ENCODE measurements at regions not wholly inside any gene's neighbourhood (a gene's known extent, or its start where the extent isn't known, plus 50 kb on each side); places are given as distances from the start of the nearest gene placed in this dataset.

DNA sequence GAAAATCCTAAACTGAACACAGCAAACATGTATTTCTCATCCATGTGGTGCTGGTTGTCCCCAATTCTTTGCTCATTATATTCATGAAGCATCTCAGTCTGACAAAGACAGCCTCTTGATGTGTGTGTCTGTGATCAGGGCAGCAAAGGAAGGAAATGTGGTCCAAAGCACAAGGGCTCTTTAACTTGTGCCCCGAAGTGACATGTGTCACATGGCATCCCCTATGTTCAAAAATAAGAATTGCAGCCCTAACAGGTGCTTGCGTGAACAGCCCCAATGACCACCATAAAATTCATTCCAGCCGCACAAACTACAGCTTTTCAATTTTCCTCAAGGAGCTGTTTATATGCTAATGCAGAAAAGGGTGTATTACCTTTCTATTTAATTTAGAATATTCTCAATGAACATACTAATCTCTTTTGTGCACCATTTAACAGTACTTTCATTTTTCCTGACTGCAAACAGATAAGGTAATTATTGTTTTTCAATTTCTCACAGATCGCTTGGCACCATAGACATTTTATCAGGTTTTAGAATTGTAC, 231.9 kb upstream of the CTSO start:
- ChIA-PET CTCF (no interaction called here), POLR2A (no interaction called here)
- no peaks in the 10 kb centered on the region for H3K9me3 Mint-ChIP-seq
- TF ChIP-seq, protein P1, sequence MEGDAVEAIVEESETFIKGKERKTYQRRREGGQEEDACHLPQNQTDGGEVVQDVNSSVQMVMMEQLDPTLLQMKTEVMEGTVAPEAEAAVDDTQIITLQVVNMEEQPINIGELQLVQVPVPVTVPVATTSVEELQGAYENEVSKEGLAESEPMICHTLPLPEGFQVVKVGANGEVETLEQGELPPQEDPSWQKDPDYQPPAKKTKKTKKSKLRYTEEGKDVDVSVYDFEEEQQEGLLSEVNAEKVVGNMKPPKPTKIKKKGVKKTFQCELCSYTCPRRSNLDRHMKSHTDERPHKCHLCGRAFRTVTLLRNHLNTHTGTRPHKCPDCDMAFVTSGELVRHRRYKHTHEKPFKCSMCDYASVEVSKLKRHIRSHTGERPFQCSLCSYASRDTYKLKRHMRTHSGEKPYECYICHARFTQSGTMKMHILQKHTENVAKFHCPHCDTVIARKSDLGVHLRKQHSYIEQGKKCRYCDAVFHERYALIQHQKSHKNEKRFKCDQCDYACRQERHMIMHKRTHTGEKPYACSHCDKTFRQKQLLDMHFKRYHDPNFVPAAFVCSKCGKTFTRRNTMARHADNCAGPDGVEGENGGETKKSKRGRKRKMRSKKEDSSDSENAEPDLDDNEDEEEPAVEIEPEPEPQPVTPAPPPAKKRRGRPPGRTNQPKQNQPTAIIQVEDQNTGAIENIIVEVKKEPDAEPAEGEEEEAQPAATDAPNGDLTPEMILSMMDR (IDR thresholded peaks at IDR 0.05): no peak
- ATAC-seq (ENCODE audit: low read depth) (no peak), DNase-seq (no peak)
- no peaks in the 10 kb centered on the region for H3K27me3 Mint-ChIP-seq
- H3K4me1 Mint-ChIP-seq: no peaks in the 10 kb centered on the region
- no peak overlapping the region for H3K4me3 Mint-ChIP-seq
- no peak overlapping the region for H3K27ac Mint-ChIP-seq
- no peaks in the 10 kb centered on the region for H3K36me3 Mint-ChIP-seq (ENCODE audit: low read depth)
- intact Hi-C loops (cut with micrococcal nuclease): no loop called here

DNA sequence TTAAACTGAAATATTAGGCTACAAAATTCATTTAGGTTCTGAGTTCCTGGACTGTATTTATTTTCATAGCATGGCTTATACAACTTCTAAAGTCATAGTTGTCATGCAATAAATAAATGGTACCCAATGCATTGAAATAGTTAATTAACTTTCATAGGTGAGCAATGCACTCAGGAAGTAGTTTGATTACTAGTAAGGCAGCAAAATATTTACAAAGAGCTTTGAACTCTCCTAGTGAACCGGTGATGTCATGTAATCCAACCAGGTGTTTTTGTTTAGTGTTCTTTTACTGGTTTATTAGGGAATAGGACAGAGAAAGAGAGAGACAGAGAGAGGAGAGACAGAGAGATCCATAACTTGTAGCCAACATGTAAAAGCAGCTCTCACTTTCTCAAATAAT, 228.6 kb upstream of the CTSO start:
- intact Hi-C loops (cut with micrococcal nuclease): no loop called here
- H3K4me1 Mint-ChIP-seq: no peaks in the 10 kb centered on the region
- CTCF ChIA-PET: no interaction called here
- no peaks in the 10 kb centered on the region for H3K36me3 Mint-ChIP-seq (ENCODE audit: low read depth)
- ATAC-seq (ENCODE audit: low read depth): no peak
- no peak overlapping the region for H3K4me3 Mint-ChIP-seq
- POLR2A ChIA-PET: no interaction called here
- no peaks in the 10 kb centered on the region for H3K27me3 Mint-ChIP-seq
- no peaks in the 10 kb centered on the region for H3K9me3 Mint-ChIP-seq
- no peak overlapping the region for H3K27ac Mint-ChIP-seq
- TF ChIP-seq, protein P1 (IDR thresholded peaks at IDR 0.05): no peak
- no peak for DNase-seq

DNA sequence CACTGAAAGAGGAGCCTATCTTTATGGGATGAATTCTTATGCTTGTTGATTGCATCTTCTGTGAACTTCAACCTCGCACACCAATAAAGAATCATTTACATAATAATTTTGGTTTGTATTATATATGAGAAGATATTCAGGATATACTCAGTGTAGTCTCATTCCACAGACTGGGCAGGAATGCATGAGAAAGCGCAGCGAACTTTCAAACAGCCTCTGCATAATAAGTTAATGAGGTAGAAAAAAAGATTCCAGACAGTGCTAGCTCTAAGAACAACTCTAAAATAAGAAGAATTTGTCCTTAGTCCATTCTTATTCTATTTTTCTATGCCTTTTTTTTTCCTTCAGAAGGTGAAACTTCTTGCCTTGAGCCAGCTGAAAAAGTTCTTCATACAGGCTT, 224.3 kb upstream of the CTSO start:
- TF ChIP-seq, protein P1 (IDR thresholded peaks at IDR 0.05): no peak

DNA sequence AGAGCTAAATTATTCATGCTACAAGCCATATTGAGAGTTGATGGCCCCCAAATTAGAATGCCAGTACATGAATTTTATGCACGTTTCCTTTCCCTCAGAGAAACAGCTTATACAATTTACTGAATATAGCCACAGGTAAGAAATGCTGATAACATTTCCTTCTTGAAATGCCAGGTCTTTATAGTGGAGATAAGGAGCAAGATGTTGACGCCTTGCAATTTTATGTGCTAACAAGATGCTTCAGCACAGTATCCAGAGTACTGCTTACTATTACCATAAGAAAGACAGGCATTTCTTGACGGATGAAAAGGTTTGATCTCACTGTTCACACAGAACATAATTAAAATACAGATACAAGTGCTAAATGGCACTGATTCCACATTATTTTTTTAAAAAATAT, 223.2 kb upstream of the CTSO start:
- Mint-ChIP-seq H3K4me3 (no peak overlapping the region), H3K36me3 (ENCODE audit: low read depth) (no peaks in the 10 kb centered on the region), H3K27ac (no peak overlapping the region), H3K9me3 (no peaks in the 10 kb centered on the region), H3K4me1 (no peaks in the 10 kb centered on the region), H3K27me3 (no peaks in the 10 kb centered on the region)
- intact Hi-C loops (cut with micrococcal nuclease): no loop called here
- ChIA-PET POLR2A (no interaction called here), CTCF (no interaction called here)
- TF ChIP-seq, protein P1 (IDR thresholded peaks at IDR 0.05): no peak
- ATAC-seq (ENCODE audit: low read depth): no peak
- no peak for DNase-seq

More for the DNA sequence above, 224.3 kb upstream of the CTSO start:
- Mint-ChIP-seq H3K27me3 (no peaks in the 10 kb centered on the region), H3K36me3 (ENCODE audit: low read depth) (no peaks in the 10 kb centered on the region), H3K27ac (no peak overlapping the region), H3K9me3 (no peaks in the 10 kb centered on the region), H3K4me3 (no peak overlapping the region), H3K4me1 (no peaks in the 10 kb centered on the region)
- ATAC-seq (ENCODE audit: low read depth) (no peak), DNase-seq (no peak)
- intact Hi-C loops (cut with micrococcal nuclease): no loop called here
- POLR2A ChIA-PET: no interaction called here
- CTCF ChIA-PET: no interaction called here

DNA sequence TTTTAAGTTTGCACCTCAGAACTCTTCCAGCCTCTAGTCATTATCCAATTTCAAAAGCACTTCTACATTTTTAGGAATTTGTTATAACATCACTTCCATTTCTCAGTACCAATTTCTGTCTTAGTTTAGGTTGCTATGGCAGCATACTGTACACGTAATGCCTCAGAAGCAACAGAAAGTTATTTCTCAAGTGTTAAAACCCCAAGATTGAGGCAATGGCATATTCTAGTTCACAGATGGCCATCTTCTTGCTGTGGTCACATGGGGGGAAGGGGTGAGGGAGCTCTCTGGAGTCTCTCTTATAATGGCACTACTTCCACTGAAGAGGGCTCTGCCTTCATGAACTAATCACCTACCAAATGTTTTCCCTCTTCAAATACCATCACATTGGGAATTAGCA, 220.3 kb upstream of the CTSO start:
- intact Hi-C loops (cut with micrococcal nuclease): no loop called here

More for the DNA sequence above, 220.3 kb upstream of the CTSO start:
- Mint-ChIP-seq H3K27me3 (no peaks in the 10 kb centered on the region), H3K4me3 (no peak overlapping the region), H3K27ac (no peak overlapping the region), H3K36me3 (ENCODE audit: low read depth) (no peaks in the 10 kb centered on the region), H3K9me3 (no peaks in the 10 kb centered on the region), H3K4me1 (no peaks in the 10 kb centered on the region)
- POLR2A ChIA-PET: no interaction called here
- CTCF ChIA-PET: no interaction called here
- DNase-seq (no peak), ATAC-seq (ENCODE audit: low read depth) (no peak)
- TF ChIP-seq, protein P1 (IDR thresholded peaks at IDR 0.05): no peak

Data from activated B cell treated with CpG ODN at 0.5 μM for 24 hours (primary cell).